Activated T-cell treated with anti-CD3 and anti-CD28 coated beads, Interleukin-2, amount 50 U/mL, for 72 hours (primary cell): ENCODE measurements at regions not wholly inside any gene's neighbourhood (a gene's known extent, or its start where the extent isn't known, plus 50 kb on each side); places are given as distances from the start of the nearest gene placed in this dataset.
"Not testable (repeated sequence)": the region's sequence is repeated elsewhere in the genome, so short reads cannot be mapped to it uniquely, and the experiment has no call there.

Source experiments
- ATAC-seq, 2 donors: fragments of 150-1000 bp; cut with Tn5 transposase; replicated peaks in 1 of 2; 2 replicates each; pipeline ENCODE4 v1.10.0; 2021; ENCODE audit warnings: moderate library complexity in 2 of 2, mild to moderate bottlenecking in 1 of 2
- DNase-seq, 2 donors: peaks; one replicate each; pipeline ENCODE4 v3.0.0; 2021 to 2022; ENCODE audit warnings: mixed read lengths in 1 of 2
- H3K27ac Mint-ChIP-seq: one replicate; pipeline ENCODE4 v1.8.0; 2022; ENCODE audit warnings: mild to moderate bottlenecking, moderate library complexity, mixed read lengths
- H3K27me3 Mint-ChIP-seq: one replicate; pipeline ENCODE4 v1.8.0; 2022; ENCODE audit warnings: low read depth, mixed read lengths
- H3K36me3 Mint-ChIP-seq, 2 donors: one replicate each; pipeline ENCODE4 v1.8.0; 2022; ENCODE audit warnings: mixed read lengths in 2 of 2, mild to moderate bottlenecking in 1 of 2; ENCODE audit not compliant: insufficient read depth in 2 of 2
- H3K4me1 Mint-ChIP-seq: one replicate; pipeline ENCODE4 v1.8.0; 2022; ENCODE audit warnings: low read depth, mixed read lengths
- H3K4me3 Mint-ChIP-seq, 2 donors: one replicate each; pipeline ENCODE4 v1.8.0; 2022; ENCODE audit warnings: mild to moderate bottlenecking in 2 of 2, mixed read lengths in 2 of 2, moderate library complexity in 2 of 2
- H3K9me3 Mint-ChIP-seq, 2 donors: one replicate each; pipeline ENCODE4 v1.8.0; 2022; ENCODE audit warnings: mixed read lengths in 2 of 2

GRCh38 chr7:113649556-113649955, 269.3 kb downstream of the PPP1R3A start:
- Mint-ChIP-seq H3K4me3 (no peak overlapping the region), H3K36me3 (no peaks in the 10 kb centered on the region), H3K27ac (no peak overlapping the region), H3K27me3 (no peaks in the 10 kb centered on the region), H3K4me1 (no peaks in the 10 kb centered on the region), H3K9me3 (peaks cover under 1 to 3% of the 10 kb centered on the region in 2 donors)
- DNase-seq (no peak), ATAC-seq (no peak)

- DNase-seq (no peak), ATAC-seq (no peak)
- Mint-ChIP-seq H3K9me3 (peaks cover 0 to 2% of the 10 kb centered on the region in 2 donors), H3K36me3 (no peaks in the 10 kb centered on the region), H3K27ac (no peak overlapping the region), H3K27me3 (no peaks in the 10 kb centered on the region), H3K4me3 (no peak overlapping the region), H3K4me1 (no peaks in the 10 kb centered on the region)
Observed at GRCh38 chr7:113639221-113639620, 279.6 kb downstream of the PPP1R3A start.

- H3K4me1 Mint-ChIP-seq, result no peaks in the 10 kb centered on the region
- no peak overlapping the region for H3K4me3 Mint-ChIP-seq
- no peaks in the 10 kb centered on the region for H3K27me3 Mint-ChIP-seq
- peaks cover 0 to 2% of the 10 kb centered on the region in 2 donors for H3K9me3 Mint-ChIP-seq
- no peaks in the 10 kb centered on the region for H3K36me3 Mint-ChIP-seq
- no peak overlapping the region for H3K27ac Mint-ChIP-seq
- ATAC-seq (no peak), DNase-seq (no peak)
Observed at GRCh38 chr7:113636727-113637421, 281.9 kb downstream of the PPP1R3A start.

- H3K27ac Mint-ChIP-seq, result no peak overlapping the region
- ATAC-seq (no peak), DNase-seq (no peak)
- peaks cover 0 to 2% of the 10 kb centered on the region in 2 donors for H3K9me3 Mint-ChIP-seq
- no peak overlapping the region for H3K4me3 Mint-ChIP-seq
- no peaks in the 10 kb centered on the region for H3K36me3 Mint-ChIP-seq
- no peaks in the 10 kb centered on the region for H3K4me1 Mint-ChIP-seq
- no peaks in the 10 kb centered on the region for H3K27me3 Mint-ChIP-seq
Observed at GRCh38 chr7:113635492-113635891, 283.3 kb downstream of the PPP1R3A start.

GRCh38 chr7:113633073-113633472, 285.7 kb downstream of the PPP1R3A start:
- Mint-ChIP-seq H3K27ac (no peak overlapping the region), H3K27me3 (no peaks in the 10 kb centered on the region), H3K4me3 (no peak overlapping the region), H3K36me3 (no peaks in the 10 kb centered on the region), H3K4me1 (no peaks in the 10 kb centered on the region), H3K9me3 (peaks cover under 1 to 3% of the 10 kb centered on the region in 2 donors)
- ATAC-seq (no peak), DNase-seq (no peak)

GRCh38 chr7:113628948-113629847, 289.6 kb downstream of the PPP1R3A start:
- no peaks in the 10 kb centered on the region for H3K27me3 Mint-ChIP-seq
- no peaks in the 10 kb centered on the region for H3K4me1 Mint-ChIP-seq
- no peak overlapping the region for H3K4me3 Mint-ChIP-seq
- DNase-seq (no peak), ATAC-seq (no peak)
- H3K36me3 Mint-ChIP-seq, result no peaks in the 10 kb centered on the region
- peaks cover 6 to 7% of the 10 kb centered on the region in 2 donors for H3K9me3 Mint-ChIP-seq
- no peak overlapping the region for H3K27ac Mint-ChIP-seq

GRCh38 chr7:113625494-113626102, 293.2 kb downstream of the PPP1R3A start:
- ATAC-seq (no peak), DNase-seq (no peak)
- Mint-ChIP-seq H3K9me3 (peaks cover 8 to 10% of the 10 kb centered on the region in 2 donors), H3K4me1 (no peaks in the 10 kb centered on the region), H3K27ac (no peak overlapping the region), H3K27me3 (no peaks in the 10 kb centered on the region), H3K36me3 (no peaks in the 10 kb centered on the region), H3K4me3 (no peak overlapping the region)

- Mint-ChIP-seq H3K4me1 (no peaks in the 10 kb centered on the region), H3K27me3 (no peaks in the 10 kb centered on the region), H3K27ac (no peak overlapping the region), H3K36me3 (peaks cover 0 to 3% of the 10 kb centered on the region in 2 donors), H3K9me3 (peaks cover 5 to 9% of the 10 kb centered on the region in 2 donors), H3K4me3 (no peak overlapping the region)
- no peak for ATAC-seq
- DNase-seq, result no peak
Observed at GRCh38 chr7:113622796-113623195, 296.0 kb downstream of the PPP1R3A start.

GRCh38 chr7:113610572-113610971, 308.2 kb downstream of the PPP1R3A start:
- Mint-ChIP-seq H3K36me3 (no peaks in the 10 kb centered on the region), H3K27ac (no peak overlapping the region), H3K4me3 (no peak overlapping the region), H3K27me3 (no peaks in the 10 kb centered on the region), H3K4me1 (no peaks in the 10 kb centered on the region), H3K9me3 (peaks cover 0 to 1% of the 10 kb centered on the region in 2 donors)
- DNase-seq (no peak), ATAC-seq (no peak)

- ATAC-seq, result no peak
- Mint-ChIP-seq H3K27ac (no peak overlapping the region), H3K4me3 (no peak overlapping the region), H3K4me1 (no peaks in the 10 kb centered on the region), H3K9me3 (peaks cover 0 to 1% of the 10 kb centered on the region in 2 donors), H3K36me3 (no peaks in the 10 kb centered on the region), H3K27me3 (no peaks in the 10 kb centered on the region)
- DNase-seq, result no peak
Observed at GRCh38 chr7:113608782-113609181, 310.0 kb downstream of the PPP1R3A start.

- DNase-seq (no peak), ATAC-seq (no peak)
- Mint-ChIP-seq H3K4me3 (no peak overlapping the region), H3K4me1 (no peaks in the 10 kb centered on the region), H3K27ac (no peak overlapping the region), H3K27me3 (no peaks in the 10 kb centered on the region), H3K9me3 (peaks cover 0 to under 1% of the 10 kb centered on the region in 2 donors), H3K36me3 (no peaks in the 10 kb centered on the region)
Observed at GRCh38 chr7:113606325-113606724, 312.5 kb downstream of the PPP1R3A start.

- H3K36me3 Mint-ChIP-seq, ATAC-seq, H3K4me1 Mint-ChIP-seq, H3K27me3 Mint-ChIP-seq, H3K27ac Mint-ChIP-seq, DNase-seq, H3K4me3 Mint-ChIP-seq, H3K9me3 Mint-ChIP-seq: not testable (repeated sequence)
Observed at GRCh38 chr7:113600428-113600827, 318.4 kb downstream of the PPP1R3A start.

GRCh38 chr7:113593455-113593854, 325.4 kb downstream of the PPP1R3A start:
- not testable (repeated sequence) for H3K27ac Mint-ChIP-seq, H3K27me3 Mint-ChIP-seq, H3K4me1 Mint-ChIP-seq, H3K36me3 Mint-ChIP-seq, ATAC-seq, DNase-seq, H3K9me3 Mint-ChIP-seq, H3K4me3 Mint-ChIP-seq
